Esophagus muscularis mucosa (tissue), 4 donors: ENCODE measurements at regions not wholly inside any gene's neighbourhood (a gene's known extent, or its start where the extent isn't known, plus 50 kb on each side); places are given as distances from the start of the nearest gene placed in this dataset.

Experiments
- EP300 ChIP-seq: sonication (generic); formaldehyde crosslinking; IDR thresholded peaks from one replicate; pipeline ENCODE4 v1.6.1; 2017; ENCODE audit warnings: antibody characterized with exemption
- POLR2A ChIP-seq: fragments of 450-650 bp; IDR thresholded peaks from one replicate; pipeline ENCODE4 v1.6.1; 2017; ENCODE audit warnings: antibody characterized with exemption, moderate library complexity, mild to moderate bottlenecking, low read depth
- TF ChIP-seq, protein P1 (sequence below), 3 experiments: fragments of 200-600 bp in 2 of 3; fragments of 450-650 bp in 1 of 3; sonication (generic) in 2 of 3; IDR thresholded peaks; one replicate each; pipeline ENCODE4 v1.5.1; 2017 to 2019; ENCODE audit warnings: antibody characterized with exemption in 3 of 3, mild to moderate bottlenecking in 2 of 3, moderate library complexity in 1 of 3

DNA sequence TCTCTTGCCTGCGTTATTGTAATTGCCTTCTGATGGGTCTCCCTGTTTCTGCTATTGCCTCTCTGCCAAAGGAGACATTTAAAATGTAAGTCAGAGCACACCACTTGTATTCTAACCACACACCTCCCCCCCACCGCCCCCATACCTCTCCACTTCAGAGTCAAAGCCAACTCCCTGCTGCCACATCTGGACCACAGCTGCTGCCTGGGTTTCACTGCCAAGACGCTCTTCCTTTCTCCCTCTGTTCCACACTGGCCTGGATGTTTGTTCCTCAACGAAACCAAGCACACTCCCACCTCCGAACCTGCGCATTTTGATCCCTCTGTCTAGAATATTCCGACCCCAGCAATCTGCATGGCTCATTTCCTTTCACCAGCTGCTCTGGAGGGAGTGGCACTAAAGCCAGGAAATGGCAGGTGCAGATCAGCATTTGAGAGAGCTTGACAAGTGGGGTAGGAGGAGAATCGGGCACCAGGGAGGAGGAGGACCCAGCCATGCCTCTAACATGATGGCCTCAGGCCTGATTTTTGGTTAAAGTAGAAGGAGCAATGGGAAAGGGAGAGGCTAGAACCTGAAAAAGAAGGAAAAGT is 92.4 kb upstream of the HS3ST2 start:
- TF ChIP-seq, protein P1, sequence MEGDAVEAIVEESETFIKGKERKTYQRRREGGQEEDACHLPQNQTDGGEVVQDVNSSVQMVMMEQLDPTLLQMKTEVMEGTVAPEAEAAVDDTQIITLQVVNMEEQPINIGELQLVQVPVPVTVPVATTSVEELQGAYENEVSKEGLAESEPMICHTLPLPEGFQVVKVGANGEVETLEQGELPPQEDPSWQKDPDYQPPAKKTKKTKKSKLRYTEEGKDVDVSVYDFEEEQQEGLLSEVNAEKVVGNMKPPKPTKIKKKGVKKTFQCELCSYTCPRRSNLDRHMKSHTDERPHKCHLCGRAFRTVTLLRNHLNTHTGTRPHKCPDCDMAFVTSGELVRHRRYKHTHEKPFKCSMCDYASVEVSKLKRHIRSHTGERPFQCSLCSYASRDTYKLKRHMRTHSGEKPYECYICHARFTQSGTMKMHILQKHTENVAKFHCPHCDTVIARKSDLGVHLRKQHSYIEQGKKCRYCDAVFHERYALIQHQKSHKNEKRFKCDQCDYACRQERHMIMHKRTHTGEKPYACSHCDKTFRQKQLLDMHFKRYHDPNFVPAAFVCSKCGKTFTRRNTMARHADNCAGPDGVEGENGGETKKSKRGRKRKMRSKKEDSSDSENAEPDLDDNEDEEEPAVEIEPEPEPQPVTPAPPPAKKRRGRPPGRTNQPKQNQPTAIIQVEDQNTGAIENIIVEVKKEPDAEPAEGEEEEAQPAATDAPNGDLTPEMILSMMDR (IDR thresholded peaks at IDR 0.05), result no peak
- no peak for TF ChIP-seq EP300
- no peak for TF ChIP-seq POLR2A
